ELF-1 (cell line): ENCODE measurements at regions not wholly inside any gene's neighbourhood (a gene's known extent, or its start where the extent isn't known, plus 50 kb on each side); places are given as distances from the start of the nearest gene placed in this dataset.
"Not testable (repeated sequence)": the region's sequence is repeated elsewhere in the genome, so short reads cannot be mapped to it uniquely, and the experiment has no call there.

ENCODE experiments used
- DNase-seq: peaks from one replicate; pipeline ENCODE4 v3.0.0-alpha.2; 2016; ENCODE audit warnings: low read depth, low spot score

GRCh38 chr6:19530188-19530587, 307.0 kb upstream of the ID4 start:
- DNase-seq = no peak

- DNase-seq = no peak
Observed at GRCh38 chr6:19535351-19535750, 301.8 kb upstream of the ID4 start.

- no peak for DNase-seq
Observed at GRCh38 chr6:19536838-19537237, 300.3 kb upstream of the ID4 start.

- peak; percentile 62 for DNase-seq
Observed at GRCh38 chr6:19538096-19538495, 299.1 kb upstream of the ID4 start.

- no peak for DNase-seq
Observed at GRCh38 chr6:19547507-19547906, 289.7 kb upstream of the ID4 start.

- no peak for DNase-seq
Observed at GRCh38 chr6:19549109-19549508, 288.1 kb upstream of the ID4 start.

GRCh38 chr6:19550380-19550779, 286.8 kb upstream of the ID4 start:
- DNase-seq = no peak

- DNase-seq = no peak
Observed at GRCh38 chr6:19551611-19552010, 285.6 kb upstream of the ID4 start.

GRCh38 chr6:19552076-19552475, 285.1 kb upstream of the ID4 start:
- no peak for DNase-seq

GRCh38 chr6:19552588-19552987, 284.6 kb upstream of the ID4 start:
- no peak for DNase-seq

- no peak for DNase-seq
Observed at GRCh38 chr6:19554356-19555225, 282.6 kb upstream of the ID4 start.

GRCh38 chr6:19557191-19557590, 280.0 kb upstream of the ID4 start:
- DNase-seq = no peak

GRCh38 chr6:19558201-19558600, 279.0 kb upstream of the ID4 start:
- no peak for DNase-seq

- no peak for DNase-seq
Observed at GRCh38 chr6:19558934-19559333, 278.2 kb upstream of the ID4 start.

GRCh38 chr6:19562468-19562867, 274.7 kb upstream of the ID4 start:
- DNase-seq = no peak

GRCh38 chr6:19569563-19569962, 267.6 kb upstream of the ID4 start:
- DNase-seq = no peak

GRCh38 chr6:19571176-19571575, 266.0 kb upstream of the ID4 start:
- DNase-seq = no peak

GRCh38 chr6:19578481-19578880, 258.7 kb upstream of the ID4 start:
- DNase-seq = no peak

- DNase-seq = not testable (repeated sequence)
Observed at GRCh38 chr6:19584207-19584606, 253.0 kb upstream of the ID4 start.

- no peak for DNase-seq
Observed at GRCh38 chr6:19587238-19587942, 249.8 kb upstream of the ID4 start.

- DNase-seq = no peak
Observed at GRCh38 chr6:19590501-19591131, 246.6 kb upstream of the ID4 start.

- no peak for DNase-seq
Observed at GRCh38 chr6:19597809-19598320, 239.3 kb upstream of the ID4 start.
